Upper lobe of left lung (tissue), 4 donors: ENCODE measurements at regions not wholly inside any gene's neighbourhood (a gene's known extent, or its start where the extent isn't known, plus 50 kb on each side); places are given as distances from the start of the nearest gene placed in this dataset.

Experiments
- CTCF ChIP-seq, 6 experiments: fragments of 450-650 bp in 4 of 6; fragments of 200-600 bp in 2 of 6; sonication (generic) in 2 of 6; IDR thresholded peaks; one replicate each; pipeline ENCODE4 v1.5.1; 2016 to 2019; ENCODE audit warnings: antibody characterized with exemption in 6 of 6
- EP300 ChIP-seq, 4 donors: sonication (generic); formaldehyde crosslinking; IDR thresholded peaks; one replicate each; pipeline ENCODE4 v1.5.1; 2017; ENCODE audit warnings: antibody characterized with exemption in 4 of 4, control low read depth in 2 of 4
- POLR2A ChIP-seq, 4 donors: fragments of 450-650 bp; IDR thresholded peaks; one replicate each; pipeline ENCODE4 v1.5.1; 2016 to 2017; ENCODE audit warnings: antibody characterized with exemption in 4 of 4, mild to moderate bottlenecking in 2 of 4
- POLR2AphosphoS5 ChIP-seq, 2 donors: sonication (generic); formaldehyde crosslinking; IDR thresholded peaks; one replicate each; pipeline ENCODE4 v1.5.1; 2017; ENCODE audit warnings: antibody characterized with exemption in 2 of 2

GRCh38 chr4:180219080-180219479 is 2024.1 kb upstream of the TENM3 start:
- TF ChIP-seq CTCF (IDR thresholded peaks at IDR 0.05) = no peak
- no peak for TF ChIP-seq POLR2A (IDR thresholded peaks at IDR 0.05)
- TF ChIP-seq EP300 (IDR thresholded peaks at IDR 0.05) = no peak
- TF ChIP-seq POLR2AphosphoS5 (IDR thresholded peaks at IDR 0.05) = no peak
